ENCODE measurements at regions not wholly inside any gene's neighbourhood (a gene's known extent, or its start where the extent isn't known, plus 50 kb on each side); places are given as distances from the start of the nearest gene placed in this dataset.

DNA sequence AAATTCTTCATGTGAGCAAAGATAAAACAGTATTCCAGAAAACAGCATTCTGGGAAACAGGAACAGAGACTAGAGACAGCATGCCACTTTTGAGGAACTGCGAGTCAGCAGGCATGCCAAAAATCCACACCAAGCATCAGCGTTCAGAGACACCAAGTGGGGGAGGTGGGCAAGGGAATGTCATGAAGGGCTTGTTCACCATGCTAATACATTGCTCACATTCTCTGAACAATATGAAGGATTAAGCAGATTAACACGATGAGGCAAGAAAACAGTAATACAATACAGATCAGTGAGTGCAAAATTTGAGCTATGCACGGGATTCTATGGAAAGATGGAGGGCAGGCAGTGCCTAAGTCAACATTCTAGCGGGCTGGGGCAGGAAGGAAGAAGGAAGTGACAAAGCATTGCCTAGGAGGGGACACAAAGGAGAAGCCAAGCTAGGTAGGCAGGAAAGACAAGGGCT, 278.3 kb downstream of the FBXW7 start:
- Histone ChIP-seq H3K4me2 (ENCODE audit: insufficient read depth, insufficient read length, low read length) (no peak overlapping the region), H4K20me1 (ENCODE audit: control insufficient read depth, insufficient read depth, insufficient read length) (no peaks in the 10 kb centered on the region), H3K4ac (ENCODE audit: low read depth, low read length) (no peak overlapping the region), H3K23ac (ENCODE audit: insufficient read length, low read depth, low read length) (no peak overlapping the region), H2BK5ac (ENCODE audit: insufficient read length, low read length) (no peak overlapping the region), H2AK5ac (ENCODE audit: insufficient read length, low read length) (no peak overlapping the region), H3K4me1 (ENCODE audit: insufficient read depth, low read length) (peaks cover 4% of the 10 kb centered on the region), H3K18ac (ENCODE audit: insufficient read length, low read depth, low read length) (no peak overlapping the region), H3K27me3 (ENCODE audit: insufficient read depth, low read length) (no peaks in the 10 kb centered on the region), H4K5ac (ENCODE audit: insufficient read length, low read depth, low read length) (no peak overlapping the region), H2BK12ac (ENCODE audit: insufficient read length, low read depth, low read length) (no peak overlapping the region), H3K14ac (ENCODE audit: insufficient read depth, low read length) (no peak overlapping the region), H3K9ac (ENCODE audit: extremely low read depth, insufficient read length, low read length) (no peak overlapping the region), H3K56ac (ENCODE audit: insufficient read length, low read depth, low read length) (no peak overlapping the region), H3K79me1 (ENCODE audit: insufficient read depth, low read depth, low read length, poor library complexity, severe bottlenecking) (no peaks in the 10 kb centered on the region), H3T11ph (ENCODE audit: low read length) (no peak overlapping the region), H3K79me2 (ENCODE audit: insufficient read depth, low read length) (no peaks in the 10 kb centered on the region), H4K8ac (replicated peaks; ENCODE audit: insufficient read length, low read depth, low read length) (no peak overlapping the region), H2AFZ (ENCODE audit: low read length) (no peak overlapping the region), H2BK20ac (ENCODE audit: low read depth, low read length, poor library complexity, severe bottlenecking) (no peak overlapping the region), H3K9me3 (ENCODE audit: control insufficient read depth, low read depth, low read length) (no peaks in the 10 kb centered on the region), H2BK15ac (ENCODE audit: low read depth, low read length) (no peak overlapping the region), H4K91ac (ENCODE audit: insufficient read length, low read depth, low read length) (no peak overlapping the region), H3K27ac (ENCODE audit: insufficient read length, low read depth, low read length) (no peak overlapping the region), H3K23me2 (ENCODE audit: insufficient read length, low read depth, low read length, poor library complexity, severe bottlenecking) (no peaks in the 10 kb centered on the region), H2BK120ac (ENCODE audit: low read depth, low read length, poor library complexity, severe bottlenecking) (no peak overlapping the region)
- peaks cover 0 to 13% (median 6%) of the 10 kb centered on the region in 3 experiments; a peak in 3 of 7 replicates for H3K36me3 Mint-ChIP-seq (ENCODE audit: insufficient read depth in 1 of 3, low read depth in 3 of 3)
- H3K27me3 Mint-ChIP-seq (ENCODE audit: low read depth): no peaks in the 10 kb centered on the region
- no peak for DNase-seq
- H3K27ac Mint-ChIP-seq: no peak overlapping the region
- WGBS (ENCODE audit: extremely low coverage, insufficient read length, low lambda C conversion rate): no CpG with 5 or more reads among the region's 5 CpGs
- TF ChIP-seq CTCF (conservative IDR thresholded peaks at IDR 0.05): no peak
- peaks cover 9 to 14% of the 10 kb centered on the region in 2 experiments for H3K9me3 Mint-ChIP-seq
- H3K4me3 Mint-ChIP-seq: no peak overlapping the region
- peaks cover 0 to 5% of the 10 kb centered on the region in 2 experiments; a peak in 2 of 4 replicates for H3K4me1 Mint-ChIP-seq
